ENCODE measurements at regions not wholly inside any gene's neighbourhood (a gene's known extent, or its start where the extent isn't known, plus 50 kb on each side); places are given as distances from the start of the nearest gene placed in this dataset.

- H3K4me1 ChIP-seq (ENCODE audit: low read length) = no peaks in the 10 kb centered on the region
- no peak overlapping the region for H3K27ac ChIP-seq (ENCODE audit: low read length)
- H3K9me3 ChIP-seq (replicated peaks; ENCODE audit: insufficient read depth, low read length) = no peaks in the 10 kb centered on the region
- no peak overlapping the region for H3K4me2 ChIP-seq (ENCODE audit: low read depth, low read length)
- H3K79me2 ChIP-seq (ENCODE audit: low read length) = no peaks in the 10 kb centered on the region
- DNase-seq = no peak
- no peak overlapping the region for H3K9ac ChIP-seq (ENCODE audit: low read length)
- no peaks in the 10 kb centered on the region for H3K9me2 ChIP-seq (replicated peaks; ENCODE audit: insufficient read depth, low read length)
- H3K4me3 ChIP-seq (ENCODE audit: low read length) = no peak overlapping the region
- no peaks in the 10 kb centered on the region for H3K36me3 ChIP-seq (replicated peaks; ENCODE audit: insufficient read depth, low read length)
- peaks cover 4% of the 10 kb centered on the region; the same call in 1 of the 2 replicates for H3F3A ChIP-seq (ENCODE audit: insufficient read depth, low read length)
- TF ChIP-seq CTCF (IDR thresholded peaks at IDR 0.05; ENCODE audit: low read length) = no peak
- no peak for TF ChIP-seq EZH2phosphoT487 (IDR thresholded peaks at IDR 0.05; ENCODE audit: low read length)
- TF ChIP-seq EZH2 (optimal IDR thresholded peaks at IDR 0.05; ENCODE audit: low read depth, low read length) = no peak
- H4K20me1 ChIP-seq (ENCODE audit: insufficient read depth, low read length) = no peaks in the 10 kb centered on the region
- no peak overlapping the region for H2AFZ ChIP-seq (ENCODE audit: low read length)
- no peaks in the 10 kb centered on the region for H3K27me3 ChIP-seq (replicated peaks; ENCODE audit: insufficient read depth, low read length)
These were observed 62.8 kb upstream of the DIAPH3 start for GRCh38 chr13:60226507-60226906.

GRCh38 chr13:60227158-60227557 is 63.4 kb upstream of the DIAPH3 start:
- Histone ChIP-seq H3F3A (ENCODE audit: insufficient read depth, low read length) (peaks cover 4% of the 10 kb centered on the region; the same call in 1 of the 2 replicates), H3K4me3 (ENCODE audit: low read length) (no peak overlapping the region), H2AFZ (ENCODE audit: low read length) (no peak overlapping the region), H3K4me1 (ENCODE audit: low read length) (no peaks in the 10 kb centered on the region), H3K79me2 (ENCODE audit: low read length) (no peaks in the 10 kb centered on the region), H3K4me2 (ENCODE audit: low read depth, low read length) (no peak overlapping the region), H4K20me1 (ENCODE audit: insufficient read depth, low read length) (no peaks in the 10 kb centered on the region), H3K27me3 (replicated peaks; ENCODE audit: insufficient read depth, low read length) (no peaks in the 10 kb centered on the region), H3K27ac (ENCODE audit: low read length) (no peak overlapping the region), H3K9me2 (replicated peaks; ENCODE audit: insufficient read depth, low read length) (no peaks in the 10 kb centered on the region), H3K9ac (ENCODE audit: low read length) (no peak overlapping the region), H3K36me3 (replicated peaks; ENCODE audit: insufficient read depth, low read length) (no peaks in the 10 kb centered on the region), H3K9me3 (replicated peaks; ENCODE audit: insufficient read depth, low read length) (no peaks in the 10 kb centered on the region)
- TF ChIP-seq EZH2 (optimal IDR thresholded peaks at IDR 0.05; ENCODE audit: low read depth, low read length) (no peak), CTCF (IDR thresholded peaks at IDR 0.05; ENCODE audit: low read length) (no peak), EZH2phosphoT487 (IDR thresholded peaks at IDR 0.05; ENCODE audit: low read length) (no peak)
- no peak for DNase-seq

GRCh38 chr13:60229708-60230272 is 66.1 kb upstream of the DIAPH3 start:
- DNase-seq = no peak
- peaks cover 4% of the 10 kb centered on the region; the same call in 1 of the 2 replicates for H3F3A ChIP-seq (ENCODE audit: insufficient read depth, low read length)
- H3K9me3 ChIP-seq (replicated peaks; ENCODE audit: insufficient read depth, low read length) = no peaks in the 10 kb centered on the region
- no peak overlapping the region for H3K4me3 ChIP-seq (ENCODE audit: low read length)
- H3K36me3 ChIP-seq (replicated peaks; ENCODE audit: insufficient read depth, low read length) = no peaks in the 10 kb centered on the region
- peak overlapping the region; percentile 6; the same call in 1 of the 2 replicates for H3K4me2 ChIP-seq (ENCODE audit: low read depth, low read length)
- H3K27me3 ChIP-seq (replicated peaks; ENCODE audit: insufficient read depth, low read length) = no peaks in the 10 kb centered on the region
- no peak overlapping the region for H3K27ac ChIP-seq (ENCODE audit: low read length)
- no peaks in the 10 kb centered on the region for H3K79me2 ChIP-seq (ENCODE audit: low read length)
- H4K20me1 ChIP-seq (ENCODE audit: insufficient read depth, low read length) = no peaks in the 10 kb centered on the region
- H2AFZ ChIP-seq (ENCODE audit: low read length) = no peak overlapping the region
- H3K4me1 ChIP-seq (ENCODE audit: low read length) = no peaks in the 10 kb centered on the region
- H3K9me2 ChIP-seq (replicated peaks; ENCODE audit: insufficient read depth, low read length) = no peaks in the 10 kb centered on the region
- no peak overlapping the region for H3K9ac ChIP-seq (ENCODE audit: low read length)
- TF ChIP-seq CTCF (IDR thresholded peaks at IDR 0.05; ENCODE audit: low read length) = no peak
- TF ChIP-seq EZH2 (optimal IDR thresholded peaks at IDR 0.05; ENCODE audit: low read depth, low read length) = no peak
- no peak for TF ChIP-seq EZH2phosphoT487 (IDR thresholded peaks at IDR 0.05; ENCODE audit: low read length)

Measured in MM.1S (cell line).